Osteoblast (primary cell): ENCODE measurements at regions not wholly inside any gene's neighbourhood (a gene's known extent, or its start where the extent isn't known, plus 50 kb on each side); places are given as distances from the start of the nearest gene placed in this dataset.
"Not testable (repeated sequence)": the region's sequence is repeated elsewhere in the genome, so short reads cannot be mapped to it uniquely, and the experiment has no call there.

ENCODE experiments used
- DNase-seq: peaks from one replicate; pipeline ENCODE4 v3.0.0; 2011; ENCODE audit warnings: low spot score, mixed read lengths; ENCODE audit not compliant: insufficient read length; ENCODE audit errors: missing footprints
- H2AFZ ChIP-seq: 2 replicates; pipeline ENCODE4 v1.6.0; 2011; ENCODE audit warnings: mild to moderate bottlenecking, low read length
- H3K27ac ChIP-seq: 2 replicates; pipeline ENCODE4 v1.5.1; 2011; ENCODE audit warnings: mild to moderate bottlenecking, low read depth, low read length, moderate library complexity
- H3K27me3 ChIP-seq: 2 replicates; pipeline ENCODE4 v1.6.0; 2012; ENCODE audit warnings: mild to moderate bottlenecking, control low read depth, inconsistent platforms, low read length, moderate library complexity; ENCODE audit not compliant: insufficient read depth
- H3K36me3 ChIP-seq: 2 replicates; pipeline ENCODE4 v1.5.1; 2011; ENCODE audit warnings: mild to moderate bottlenecking, low read length, control low read depth, moderate library complexity; ENCODE audit not compliant: insufficient read depth
- H3K4me1 ChIP-seq: 2 replicates; pipeline ENCODE4 v1.5.1; 2011; ENCODE audit warnings: mild to moderate bottlenecking, low read length, control low read depth, moderate library complexity; ENCODE audit not compliant: insufficient read depth
- H3K4me2 ChIP-seq: 2 replicates; pipeline ENCODE4 v1.6.0; 2011; ENCODE audit warnings: mild to moderate bottlenecking, low read length; ENCODE audit not compliant: insufficient read depth
- H3K4me3 ChIP-seq: fragments of 200-600 bp; sonication (generic); 3 replicates; pipeline ENCODE4 v1.5.1; 2012; ENCODE audit warnings: mild to moderate bottlenecking, low read length, inconsistent platforms; ENCODE audit not compliant: insufficient read depth
- H3K79me2 ChIP-seq: 2 replicates; pipeline ENCODE4 v1.6.0; 2012; ENCODE audit warnings: mild to moderate bottlenecking, low read length, control low read depth, inconsistent platforms; ENCODE audit not compliant: insufficient read depth
- H3K9me3 ChIP-seq: 2 replicates; pipeline ENCODE4 v1.5.1; 2011; ENCODE audit warnings: low read depth, low read length, control low read depth
- H4K20me1 ChIP-seq: 2 replicates; pipeline ENCODE4 v1.6.0; 2012; ENCODE audit warnings: mild to moderate bottlenecking, low read length, control low read depth; ENCODE audit not compliant: insufficient read depth
- CTCF ChIP-seq: IDR thresholded peaks from 2 replicates; pipeline ENCODE4 v1.5.1; 2011; ENCODE audit warnings: mild to moderate bottlenecking, low read depth, low read length, moderate library complexity; ENCODE audit errors: extremely low read depth

GRCh38 chr14:45891417-45892080 is 638.5 kb upstream of the MIS18BP1 start:
- no peaks in the 10 kb centered on the region for H3K9me3 ChIP-seq
- H3K27me3 ChIP-seq = no peaks in the 10 kb centered on the region
- no peaks in the 10 kb centered on the region for H4K20me1 ChIP-seq
- no peak for DNase-seq
- TF ChIP-seq CTCF = no peak
- no peak overlapping the region for H3K4me3 ChIP-seq
- H3K79me2 ChIP-seq = no peaks in the 10 kb centered on the region
- H3K27ac ChIP-seq = no peak overlapping the region
- H3K36me3 ChIP-seq = no peaks in the 10 kb centered on the region
- no peaks in the 10 kb centered on the region for H3K4me1 ChIP-seq
- H2AFZ ChIP-seq = no peak overlapping the region
- H3K4me2 ChIP-seq = no peak overlapping the region

- H3K79me2 ChIP-seq, H3K4me2 ChIP-seq, H2AFZ ChIP-seq: not testable (repeated sequence)
These were observed 635.8 kb upstream of the MIS18BP1 start for GRCh38 chr14:45888766-45889285.

GRCh38 chr14:45877981-45878380 is 625.0 kb upstream of the MIS18BP1 start:
- TF ChIP-seq CTCF = no peak
- no peak overlapping the region for H2AFZ ChIP-seq

More at GRCh38 chr14:45888766-45889285, 635.8 kb upstream of the MIS18BP1 start:
- not testable (repeated sequence) for H3K27ac ChIP-seq, H3K36me3 ChIP-seq, DNase-seq, H4K20me1 ChIP-seq, H3K4me1 ChIP-seq, H3K9me3 ChIP-seq, H3K27me3 ChIP-seq, H3K4me3 ChIP-seq

GRCh38 chr14:45868863-45869262 is 615.9 kb upstream of the MIS18BP1 start:
- Histone ChIP-seq H3K27me3 (no peaks in the 10 kb centered on the region), H3K79me2 (no peaks in the 10 kb centered on the region), H3K9me3 (no peaks in the 10 kb centered on the region), H3K4me2 (no peak overlapping the region), H3K4me1 (no peaks in the 10 kb centered on the region), H2AFZ (no peak overlapping the region), H3K27ac (no peak overlapping the region), H3K4me3 (no peak overlapping the region), H3K36me3 (no peaks in the 10 kb centered on the region), H4K20me1 (no peaks in the 10 kb centered on the region)
- DNase-seq = no peak
- TF ChIP-seq CTCF = no peak

More at GRCh38 chr14:45877981-45878380, 625.0 kb upstream of the MIS18BP1 start:
- Histone ChIP-seq H3K27ac (no peak overlapping the region), H3K9me3 (no peaks in the 10 kb centered on the region), H3K4me1 (no peaks in the 10 kb centered on the region), H3K27me3 (no peaks in the 10 kb centered on the region), H4K20me1 (no peaks in the 10 kb centered on the region), H3K4me3 (no peak overlapping the region), H3K79me2 (no peaks in the 10 kb centered on the region), H3K36me3 (no peaks in the 10 kb centered on the region), H3K4me2 (no peak overlapping the region)
- no peak for DNase-seq
